HL-60 (cell line): ENCODE measurements at regions not wholly inside any gene's neighbourhood (a gene's known extent, or its start where the extent isn't known, plus 50 kb on each side); places are given as distances from the start of the nearest gene placed in this dataset.

Experiments used
- DNase-seq, 2 experiments: peaks; one replicate each; pipeline ENCODE4 v3.0.0-alpha.2; 2010 to 2020; ENCODE audit warnings: low read depth in 1 of 2, low spot score in 1 of 2
- H3K27ac ChIP-seq: fragments of 250-450 bp; sonication (Bioruptor Pico); replicated peaks from 2 replicates; pipeline ENCODE4 v1.5.1; 2020; ENCODE audit warnings: mild to moderate bottlenecking, moderate library complexity
- H3K27me3 ChIP-seq: fragments of 250-450 bp; sonication (Bioruptor Pico); 2 replicates; pipeline ENCODE4 v1.5.1; 2021; ENCODE audit warnings: mild to moderate bottlenecking, moderate library complexity; ENCODE audit not compliant: insufficient read depth, poor library complexity, severe bottlenecking
- H3K4me3 ChIP-seq: replicated peaks from 2 replicates; pipeline ENCODE4 v1.5.1; 2011; ENCODE audit warnings: mild to moderate bottlenecking, control low read depth, low read length; ENCODE audit not compliant: insufficient read depth
- GABPA ChIP-seq: IDR thresholded peaks from 2 replicates; pipeline ENCODE4 v1.6.1; 2012; ENCODE audit warnings: low read depth
- POLR2AphosphoS5 ChIP-seq: IDR thresholded peaks from 2 replicates; pipeline ENCODE4 v1.6.1; 2012; ENCODE audit warnings: low read depth
- REST ChIP-seq: IDR thresholded peaks from 2 replicates; pipeline ENCODE4 v1.6.1; 2012; ENCODE audit warnings: low read depth; ENCODE audit not compliant: insufficient replicate concordance
- SPI1 ChIP-seq: IDR thresholded peaks from 2 replicates; pipeline ENCODE4 v1.6.1; 2012; ENCODE audit warnings: low read depth, mild to moderate bottlenecking, borderline replicate concordance
- TF ChIP-seq, protein P1 (sequence below): IDR thresholded peaks from one replicate; pipeline ENCODE4 v1.5.1; 2011; ENCODE audit warnings: low read length, control low read depth, inconsistent platforms; ENCODE audit not compliant: insufficient read depth

DNA sequence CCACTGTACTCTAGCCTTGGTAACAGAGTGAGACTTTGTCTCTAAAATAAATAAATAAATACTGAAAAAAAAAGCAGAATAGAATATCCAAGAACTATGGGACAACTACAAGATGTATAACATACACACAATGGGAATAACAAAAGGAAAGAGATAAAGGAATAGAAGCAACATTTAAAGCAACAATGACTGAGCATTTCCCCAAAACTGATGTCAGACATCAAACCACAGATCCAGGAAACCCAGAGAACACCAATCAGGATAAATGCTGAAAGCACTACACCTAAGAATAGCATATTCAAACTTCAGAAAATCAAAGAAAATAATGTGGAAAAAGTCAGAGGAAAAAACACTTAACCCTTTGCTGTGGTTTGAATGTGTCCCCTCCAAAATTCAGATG, 436.4 kb downstream of the ACTL7B start:
- Histone ChIP-seq H3K4me3 (no peak overlapping the region), H3K27me3 (no peaks in the 10 kb centered on the region), H3K27ac (no peak overlapping the region)
- DNase-seq, result no peak
- TF ChIP-seq REST, result no peak

DNA sequence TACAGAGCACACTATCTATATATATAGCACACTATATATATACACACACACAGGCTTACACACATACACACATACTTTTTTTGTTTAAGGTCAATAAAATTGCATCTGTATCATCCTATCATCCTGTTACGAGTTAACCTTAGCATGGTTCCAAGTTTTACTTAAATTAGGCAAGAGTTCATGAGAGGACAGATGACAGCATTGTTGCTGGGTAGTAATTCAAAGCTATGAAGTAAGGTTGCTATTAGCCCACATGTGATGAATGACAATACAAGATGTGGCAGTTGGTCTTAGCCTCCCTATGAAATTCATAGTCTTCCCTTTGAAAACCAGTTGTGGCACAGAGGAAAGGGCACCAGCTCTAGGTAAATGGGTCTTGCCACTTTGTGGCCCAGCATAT, 438.1 kb downstream of the ACTL7B start:
- TF ChIP-seq, protein P1, sequence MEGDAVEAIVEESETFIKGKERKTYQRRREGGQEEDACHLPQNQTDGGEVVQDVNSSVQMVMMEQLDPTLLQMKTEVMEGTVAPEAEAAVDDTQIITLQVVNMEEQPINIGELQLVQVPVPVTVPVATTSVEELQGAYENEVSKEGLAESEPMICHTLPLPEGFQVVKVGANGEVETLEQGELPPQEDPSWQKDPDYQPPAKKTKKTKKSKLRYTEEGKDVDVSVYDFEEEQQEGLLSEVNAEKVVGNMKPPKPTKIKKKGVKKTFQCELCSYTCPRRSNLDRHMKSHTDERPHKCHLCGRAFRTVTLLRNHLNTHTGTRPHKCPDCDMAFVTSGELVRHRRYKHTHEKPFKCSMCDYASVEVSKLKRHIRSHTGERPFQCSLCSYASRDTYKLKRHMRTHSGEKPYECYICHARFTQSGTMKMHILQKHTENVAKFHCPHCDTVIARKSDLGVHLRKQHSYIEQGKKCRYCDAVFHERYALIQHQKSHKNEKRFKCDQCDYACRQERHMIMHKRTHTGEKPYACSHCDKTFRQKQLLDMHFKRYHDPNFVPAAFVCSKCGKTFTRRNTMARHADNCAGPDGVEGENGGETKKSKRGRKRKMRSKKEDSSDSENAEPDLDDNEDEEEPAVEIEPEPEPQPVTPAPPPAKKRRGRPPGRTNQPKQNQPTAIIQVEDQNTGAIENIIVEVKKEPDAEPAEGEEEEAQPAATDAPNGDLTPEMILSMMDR, result no peak
- no peak for TF ChIP-seq POLR2AphosphoS5
- TF ChIP-seq REST, result no peak
- no peak for TF ChIP-seq GABPA
- TF ChIP-seq SPI1, result no peak
- no peak for DNase-seq
- no peaks in the 10 kb centered on the region for H3K27me3 ChIP-seq
- no peak overlapping the region for H3K27ac ChIP-seq
- no peak overlapping the region for H3K4me3 ChIP-seq

GRCh38 chr9:108417312-108417711, 438.5 kb downstream of the ACTL7B start:
- DNase-seq, result no peak
- Histone ChIP-seq H3K27ac (no peak overlapping the region), H3K27me3 (no peaks in the 10 kb centered on the region), H3K4me3 (no peak overlapping the region)
- TF ChIP-seq POLR2AphosphoS5, result no peak
- TF ChIP-seq, protein P1, result no peak
- TF ChIP-seq GABPA, result no peak
- no peak for TF ChIP-seq REST
- TF ChIP-seq SPI1, result no peak

- Histone ChIP-seq H3K27ac (no peak overlapping the region), H3K27me3 (no peaks in the 10 kb centered on the region), H3K4me3 (no peak overlapping the region)
- DNase-seq, result no peak
- TF ChIP-seq, protein P1, result no peak
- TF ChIP-seq SPI1 (no peak), REST (no peak), POLR2AphosphoS5 (no peak), GABPA (no peak)
These were observed 439.5 kb downstream of the ACTL7B start for GRCh38 chr9:108416324-108416723.
